ENCODE measurements at regions not wholly inside any gene's neighbourhood (a gene's known extent, or its start where the extent isn't known, plus 50 kb on each side); places are given as distances from the start of the nearest gene placed in this dataset.

- ATAC-seq (no peak), DNase-seq (ENCODE audit: low spot score in 2 of 2) (no peak)
- Mint-ChIP-seq H3K27ac (no peak overlapping the region), H3K9me3 (no peaks in the 10 kb centered on the region), H3K4me1 (no peaks in the 10 kb centered on the region), H3K36me3 (no peaks in the 10 kb centered on the region), H3K4me3 (no peak overlapping the region)
Measured at GRCh38 chr6:71537717-71538116, 249.1 kb downstream of the OGFRL1 start.

- no peaks in the 10 kb centered on the region for H3K4me1 Mint-ChIP-seq
- H3K36me3 Mint-ChIP-seq: no peaks in the 10 kb centered on the region
- H3K4me3 Mint-ChIP-seq: no peak overlapping the region
- peaks cover 2% of the 10 kb centered on the region for H3K9me3 Mint-ChIP-seq
- DNase-seq (ENCODE audit: low spot score in 2 of 2) (no peak), ATAC-seq (no peak)
- no peak overlapping the region for H3K27ac Mint-ChIP-seq
Measured at GRCh38 chr6:71544028-71544427, 255.4 kb downstream of the OGFRL1 start.

- Mint-ChIP-seq H3K4me1 (no peaks in the 10 kb centered on the region), H3K4me3 (no peak overlapping the region), H3K36me3 (no peaks in the 10 kb centered on the region), H3K27ac (no peak overlapping the region), H3K9me3 (peaks cover 3% of the 10 kb centered on the region)
- DNase-seq (ENCODE audit: low spot score in 2 of 2) (no peak), ATAC-seq (no peak)
Measured at GRCh38 chr6:71544906-71545305, 256.3 kb downstream of the OGFRL1 start.

- Mint-ChIP-seq H3K27ac (no peak overlapping the region), H3K4me3 (no peak overlapping the region), H3K36me3 (no peaks in the 10 kb centered on the region), H3K4me1 (no peaks in the 10 kb centered on the region), H3K9me3 (peaks cover 7% of the 10 kb centered on the region)
- no peak for ATAC-seq
- DNase-seq (ENCODE audit: low spot score in 2 of 2): no peak
Measured at GRCh38 chr6:71545905-71546304, 257.3 kb downstream of the OGFRL1 start.

GRCh38 chr6:71551798-71552197 is 263.2 kb downstream of the OGFRL1 start:
- no peak for ATAC-seq

GRCh38 chr6:71556141-71556540 is 267.5 kb downstream of the OGFRL1 start:
- Mint-ChIP-seq H3K4me1 (no peaks in the 10 kb centered on the region), H3K4me3 (no peak overlapping the region), H3K9me3 (peaks cover 21% of the 10 kb centered on the region), H3K36me3 (no peaks in the 10 kb centered on the region), H3K27ac (no peak overlapping the region)
- ATAC-seq: no peak
- no peak for DNase-seq (ENCODE audit: low spot score in 2 of 2)

More at GRCh38 chr6:71551798-71552197, 263.2 kb downstream of the OGFRL1 start:
- no peak for DNase-seq (ENCODE audit: low spot score in 2 of 2)
- Mint-ChIP-seq H3K9me3 (peaks cover 12% of the 10 kb centered on the region), H3K27ac (no peak overlapping the region), H3K4me1 (no peaks in the 10 kb centered on the region), H3K4me3 (no peak overlapping the region), H3K36me3 (no peaks in the 10 kb centered on the region)

GRCh38 chr6:71558974-71559373 is 270.4 kb downstream of the OGFRL1 start:
- Mint-ChIP-seq H3K9me3 (peaks cover 14% of the 10 kb centered on the region), H3K27ac (no peak overlapping the region), H3K36me3 (no peaks in the 10 kb centered on the region), H3K4me3 (no peak overlapping the region), H3K4me1 (no peaks in the 10 kb centered on the region)
- DNase-seq (ENCODE audit: low spot score in 2 of 2): no peak
- no peak for ATAC-seq

- H3K4me1 Mint-ChIP-seq: no peaks in the 10 kb centered on the region
- ATAC-seq: no peak
- no peaks in the 10 kb centered on the region for H3K9me3 Mint-ChIP-seq
- no peaks in the 10 kb centered on the region for H3K36me3 Mint-ChIP-seq
- no peak overlapping the region for H3K4me3 Mint-ChIP-seq
- no peak overlapping the region for H3K27ac Mint-ChIP-seq
- DNase-seq (ENCODE audit: low spot score in 2 of 2): no peak
Measured at GRCh38 chr6:71567562-71567961, 279.0 kb downstream of the OGFRL1 start.

GRCh38 chr6:71577766-71578165 is 289.2 kb downstream of the OGFRL1 start:
- Mint-ChIP-seq H3K4me1 (no peaks in the 10 kb centered on the region), H3K27ac (no peak overlapping the region), H3K9me3 (no peaks in the 10 kb centered on the region), H3K4me3 (no peak overlapping the region), H3K36me3 (no peaks in the 10 kb centered on the region)
- ATAC-seq (peak; percentile 21), DNase-seq (ENCODE audit: low spot score in 2 of 2) (no peak)

GRCh38 chr6:71579902-71580301 is 291.3 kb downstream of the OGFRL1 start:
- no peaks in the 10 kb centered on the region for H3K4me1 Mint-ChIP-seq
- ATAC-seq (no peak), DNase-seq (ENCODE audit: low spot score in 2 of 2) (no peak)
- H3K4me3 Mint-ChIP-seq: no peak overlapping the region
- no peak overlapping the region for H3K27ac Mint-ChIP-seq
- H3K9me3 Mint-ChIP-seq: no peaks in the 10 kb centered on the region
- H3K36me3 Mint-ChIP-seq: no peaks in the 10 kb centered on the region

- H3K9me3 Mint-ChIP-seq: no peaks in the 10 kb centered on the region
- no peaks in the 10 kb centered on the region for H3K36me3 Mint-ChIP-seq
- no peak overlapping the region for H3K27ac Mint-ChIP-seq
- H3K4me3 Mint-ChIP-seq: no peak overlapping the region
- ATAC-seq (no peak), DNase-seq (ENCODE audit: low spot score in 2 of 2) (no peak)
- no peaks in the 10 kb centered on the region for H3K4me1 Mint-ChIP-seq
Measured at GRCh38 chr6:71582820-71583219, 294.2 kb downstream of the OGFRL1 start.

GRCh38 chr6:71584712-71585436 is 296.3 kb downstream of the OGFRL1 start:
- no peak for ATAC-seq
- Mint-ChIP-seq H3K27ac (no peak overlapping the region), H3K4me1 (no peaks in the 10 kb centered on the region), H3K36me3 (no peaks in the 10 kb centered on the region), H3K4me3 (no peak overlapping the region), H3K9me3 (no peaks in the 10 kb centered on the region)
- no peak for DNase-seq (ENCODE audit: low spot score in 2 of 2)

GRCh38 chr6:71585472-71585871 is 296.9 kb downstream of the OGFRL1 start:
- Mint-ChIP-seq H3K4me3 (no peak overlapping the region), H3K36me3 (no peaks in the 10 kb centered on the region), H3K4me1 (no peaks in the 10 kb centered on the region), H3K27ac (no peak overlapping the region), H3K9me3 (no peaks in the 10 kb centered on the region)
- no peak for DNase-seq (ENCODE audit: low spot score in 2 of 2)
- ATAC-seq: no peak

GRCh38 chr6:71588490-71588889 is 297.9 kb upstream of the RIMS1 start:
- no peaks in the 10 kb centered on the region for H3K9me3 Mint-ChIP-seq
- H3K36me3 Mint-ChIP-seq: no peaks in the 10 kb centered on the region
- H3K4me1 Mint-ChIP-seq: no peaks in the 10 kb centered on the region
- DNase-seq (ENCODE audit: low spot score in 2 of 2) (no peak), ATAC-seq (no peak)
- no peak overlapping the region for H3K4me3 Mint-ChIP-seq
- H3K27ac Mint-ChIP-seq: no peak overlapping the region

- H3K9me3 Mint-ChIP-seq: no peaks in the 10 kb centered on the region
Measured at GRCh38 chr6:71589254-71589653, 297.1 kb upstream of the RIMS1 start.

GRCh38 chr6:71592643-71593042 is 293.7 kb upstream of the RIMS1 start:
- no peak overlapping the region for H3K27ac Mint-ChIP-seq
- no peaks in the 10 kb centered on the region for H3K4me1 Mint-ChIP-seq
- H3K9me3 Mint-ChIP-seq: peaks cover 3% of the 10 kb centered on the region
- ATAC-seq (no peak), DNase-seq (ENCODE audit: low spot score in 2 of 2) (no peak)
- H3K4me3 Mint-ChIP-seq: no peak overlapping the region
- H3K36me3 Mint-ChIP-seq: no peaks in the 10 kb centered on the region

More at GRCh38 chr6:71589254-71589653, 297.1 kb upstream of the RIMS1 start:
- H3K36me3 Mint-ChIP-seq: no peaks in the 10 kb centered on the region
- no peak overlapping the region for H3K4me3 Mint-ChIP-seq
- no peaks in the 10 kb centered on the region for H3K4me1 Mint-ChIP-seq
- ATAC-seq: no peak
- no peak for DNase-seq (ENCODE audit: low spot score in 2 of 2)
- no peak overlapping the region for H3K27ac Mint-ChIP-seq

GRCh38 chr6:71599359-71599758 is 287.0 kb upstream of the RIMS1 start:
- no peak for DNase-seq (ENCODE audit: low spot score in 2 of 2)
- Mint-ChIP-seq H3K4me1 (no peaks in the 10 kb centered on the region), H3K9me3 (peaks cover 9% of the 10 kb centered on the region)

More at GRCh38 chr6:71599359-71599758, 287.0 kb upstream of the RIMS1 start:
- Mint-ChIP-seq H3K36me3 (no peaks in the 10 kb centered on the region), H3K27ac (no peak overlapping the region), H3K4me3 (no peak overlapping the region)
- no peak for ATAC-seq
